ENCODE measurements at regions not wholly inside any gene's neighbourhood (a gene's known extent, or its start where the extent isn't known, plus 50 kb on each side); places are given as distances from the start of the nearest gene placed in this dataset.
"Not testable (repeated sequence)": the region's sequence is repeated elsewhere in the genome, so short reads cannot be mapped to it uniquely, and the experiment has no call there.

DNA sequence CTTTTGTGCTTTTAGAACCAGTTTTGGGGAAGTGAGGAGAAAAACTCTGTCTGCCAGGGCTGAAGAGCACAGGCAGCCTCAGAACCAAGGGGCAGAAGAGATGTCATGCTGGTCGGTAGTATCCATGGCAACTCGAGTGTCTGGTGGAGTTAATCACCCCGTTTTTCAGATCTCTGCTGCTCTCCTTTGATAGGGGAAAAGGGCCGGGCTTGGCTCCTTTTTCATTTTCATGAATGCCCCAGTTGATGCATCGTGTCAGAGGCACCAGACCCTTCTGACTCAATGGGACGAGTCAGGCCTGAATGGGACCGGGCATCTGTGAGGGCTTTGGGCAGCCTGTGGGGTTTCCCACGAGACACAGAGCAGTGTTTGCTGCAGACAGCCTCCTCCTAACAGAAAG is 304.6 kb downstream of the ABCC12 start:
- no peak for DNase-seq

GRCh38 chr16:47849736-47850135 is 306.1 kb downstream of the ABCC12 start:
- DNase-seq = no peak

- DNase-seq = peak; percentile 32
These were observed 307.2 kb downstream of the ABCC12 start for GRCh38 chr16:47848421-47849109.

DNA sequence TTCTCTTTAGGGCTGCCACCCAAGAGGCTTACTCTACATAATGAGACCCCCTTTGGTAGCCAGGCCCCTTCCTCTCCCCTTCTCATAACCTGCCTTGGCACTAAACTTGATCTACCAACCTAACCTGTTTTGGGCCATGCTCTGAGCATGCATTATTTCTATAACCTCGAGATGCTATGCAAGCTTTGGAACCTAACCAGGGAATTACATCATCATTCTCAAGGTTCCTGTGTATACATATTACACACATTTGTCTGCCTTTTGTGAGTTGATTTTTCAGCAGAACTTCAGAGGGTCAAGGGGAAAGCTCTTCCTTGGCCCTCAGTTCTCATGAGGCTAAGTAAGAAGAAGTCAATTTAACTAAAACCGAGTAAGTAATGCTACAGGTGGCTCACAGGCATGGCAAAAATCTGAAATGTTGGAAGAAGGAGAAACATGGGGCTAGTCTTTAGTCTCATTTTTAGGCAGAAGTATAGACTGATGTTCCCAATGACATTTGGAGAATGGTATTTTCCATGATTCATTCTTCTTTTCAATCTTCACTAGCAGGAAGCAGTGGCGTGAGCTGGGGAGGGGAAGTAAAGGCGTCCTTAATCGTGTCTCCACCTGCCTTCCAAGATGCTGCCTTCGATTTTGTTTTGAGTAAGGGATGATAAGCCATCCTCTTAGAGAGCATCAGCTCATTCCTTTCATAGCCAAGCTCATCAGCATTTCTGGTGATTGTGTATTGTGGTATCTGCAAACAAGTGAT is 308.4 kb downstream of the ABCC12 start:
- DNase-seq = no peak

DNA sequence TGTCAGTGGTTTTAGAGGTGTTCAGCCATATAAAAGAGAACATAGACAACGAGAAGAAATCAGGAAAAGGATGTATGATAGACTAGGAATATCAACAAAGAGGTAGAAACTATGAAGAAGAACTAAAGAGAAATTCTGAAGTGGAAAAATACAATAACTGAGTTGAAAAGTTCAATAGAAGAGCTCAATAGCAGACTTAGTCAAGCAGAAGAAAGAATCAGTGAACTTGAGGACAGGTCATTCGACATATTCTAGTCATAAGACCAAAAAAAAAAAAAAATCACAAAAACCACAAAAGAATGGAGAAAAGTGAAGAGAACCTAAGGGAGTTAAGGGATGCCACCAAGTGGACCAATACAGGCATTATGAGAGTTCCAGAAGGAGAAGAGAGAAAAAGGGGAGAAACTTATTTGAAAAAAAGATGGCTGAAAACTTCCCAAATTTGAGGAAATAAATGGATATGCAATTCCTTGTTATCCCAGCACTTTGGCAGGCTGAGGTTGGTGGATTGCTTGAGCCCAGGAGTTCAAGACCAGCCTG is 321.2 kb downstream of the ABCC12 start:
- DNase-seq = no peak

GRCh38 chr16:47833771-47834170 is 322.0 kb downstream of the ABCC12 start:
- no peak for DNase-seq

- no peak for DNase-seq
These were observed 325.8 kb downstream of the ABCC12 start for GRCh38 chr16:47829850-47830600.

- no peak for DNase-seq
These were observed 329.7 kb downstream of the ABCC12 start for GRCh38 chr16:47826070-47826469.

GRCh38 chr16:47817048-47817447 is 338.7 kb downstream of the ABCC12 start:
- DNase-seq = no peak

GRCh38 chr16:47816511-47816910 is 339.3 kb downstream of the ABCC12 start:
- no peak for DNase-seq

DNA sequence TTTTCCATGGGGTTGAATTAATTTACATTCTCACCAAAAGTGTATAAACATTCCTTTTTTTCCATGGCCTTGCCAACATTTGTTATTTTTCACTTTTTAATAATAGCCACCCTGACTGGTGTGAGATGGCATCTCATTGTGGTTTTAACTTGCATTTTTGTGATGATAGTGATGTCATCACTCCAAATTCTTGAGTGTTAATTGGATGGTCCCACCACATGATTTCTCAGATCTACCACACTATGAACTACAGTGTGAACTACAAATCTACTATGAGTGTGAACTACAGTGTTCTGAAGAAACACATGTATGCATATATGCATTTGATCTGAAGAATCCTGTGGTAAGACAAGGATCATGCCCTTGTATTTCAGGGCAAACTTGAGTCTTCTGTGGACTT is 340.1 kb downstream of the ABCC12 start:
- no peak for DNase-seq

- DNase-seq = not testable (repeated sequence)
These were observed 344.0 kb downstream of the ABCC12 start for GRCh38 chr16:47811758-47812157.

GRCh38 chr16:47806309-47806847 is 345.2 kb downstream of the PHKB start:
- no peak for DNase-seq

- no peak for DNase-seq
These were observed 326.6 kb downstream of the PHKB start for GRCh38 chr16:47787696-47788095.

GRCh38 chr16:47781673-47782072 is 320.5 kb downstream of the PHKB start:
- DNase-seq = no peak

DNA sequence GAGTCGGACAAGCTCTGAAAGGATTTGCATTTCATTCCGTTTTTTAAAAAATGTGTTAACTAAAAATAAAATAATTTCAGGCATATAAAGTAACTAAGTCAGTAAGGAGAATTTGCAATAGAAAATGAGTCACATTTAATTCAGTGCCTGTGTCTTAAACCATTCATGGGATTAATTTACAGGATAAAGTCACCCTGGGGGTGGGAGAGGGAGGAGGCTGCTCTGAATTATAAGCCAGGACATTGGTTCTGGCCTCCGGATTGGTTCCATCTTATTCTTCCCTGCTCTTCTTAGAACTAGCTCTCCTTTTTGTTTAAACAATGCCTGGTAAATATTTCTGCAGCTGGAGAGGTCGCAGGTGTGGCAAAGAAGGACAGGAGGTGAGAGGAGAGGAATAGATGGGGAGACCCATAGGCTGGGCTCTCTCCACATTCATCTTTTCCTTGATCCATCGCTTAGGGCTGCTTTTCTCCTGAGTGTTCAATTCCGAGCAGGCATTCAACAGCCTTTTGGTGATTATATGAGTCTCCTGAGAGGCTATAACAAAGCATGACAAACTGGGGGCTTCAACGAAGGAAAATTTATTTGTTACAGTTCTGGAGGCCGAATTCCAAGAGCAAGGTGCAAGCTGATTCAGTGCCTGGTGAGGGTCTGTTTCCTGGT is 319.2 kb downstream of the PHKB start:
- peak; percentile 9 for DNase-seq

- DNase-seq = no peak
These were observed 318.3 kb downstream of the PHKB start for GRCh38 chr16:47779201-47780016.

- no peak for DNase-seq
These were observed 317.1 kb downstream of the PHKB start for GRCh38 chr16:47778106-47778801.

DNA sequence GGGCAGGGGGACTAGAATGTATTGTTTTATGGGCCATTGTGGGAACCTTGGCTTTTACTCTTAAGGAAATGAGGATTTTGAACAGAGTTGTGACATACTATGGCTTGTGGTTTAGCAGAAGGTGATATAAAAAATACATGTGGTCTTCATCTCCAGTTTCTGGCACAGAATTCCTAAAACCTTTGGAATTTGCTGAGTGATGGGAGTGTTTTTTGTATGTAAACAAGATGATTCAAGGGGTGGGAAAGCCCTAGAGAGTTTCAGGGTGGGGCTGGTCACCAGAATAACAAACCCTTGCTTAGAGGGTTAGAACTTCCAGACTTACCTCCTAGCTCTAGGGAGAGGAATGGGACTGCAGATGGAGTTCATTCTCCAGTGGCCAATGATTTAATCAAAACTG is 316.1 kb downstream of the PHKB start:
- no peak for DNase-seq

DNA sequence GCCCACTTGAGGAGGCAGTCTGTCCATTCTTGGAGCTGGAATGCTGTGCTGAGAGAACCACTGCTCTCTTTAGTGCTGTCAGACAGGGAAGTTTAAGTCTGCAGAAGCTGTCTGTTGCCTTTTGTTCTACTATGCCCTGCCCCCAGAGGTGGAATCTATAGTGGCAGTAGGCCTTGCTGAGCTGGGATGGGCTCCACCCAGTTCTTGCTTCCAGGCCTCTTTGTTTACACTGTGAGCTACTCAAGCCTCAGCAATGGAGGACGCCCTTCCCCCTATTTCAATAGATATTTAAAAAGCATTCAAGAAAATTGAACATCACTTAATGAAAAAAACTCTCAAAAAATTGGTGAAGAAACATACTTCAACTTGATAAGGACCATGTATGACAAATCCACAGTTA is 313.5 kb downstream of the PHKB start:
- DNase-seq = no peak

DNA sequence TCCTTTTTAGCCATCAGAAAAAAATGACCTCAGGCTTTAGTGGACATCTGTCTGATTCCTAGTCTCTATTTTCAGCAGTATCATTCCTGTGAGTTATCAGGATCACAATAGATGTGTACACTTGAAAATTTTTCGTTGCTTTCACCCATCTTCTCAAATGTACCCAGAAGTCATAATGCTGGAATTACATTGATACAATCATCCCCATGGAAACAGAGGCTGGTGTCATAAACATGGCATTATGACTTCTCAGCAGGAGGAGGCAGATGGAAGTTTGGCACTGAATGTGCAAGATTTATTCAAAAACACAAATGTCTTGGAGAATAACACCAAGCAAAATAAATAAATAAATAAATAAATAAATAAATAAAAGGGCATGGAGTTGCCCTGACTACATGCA is 292.5 kb downstream of the PHKB start:
- DNase-seq = no peak
